ENCODE measurements at regions not wholly inside any gene's neighbourhood (a gene's known extent, or its start where the extent isn't known, plus 50 kb on each side); places are given as distances from the start of the nearest gene placed in this dataset.

- H3K4me1 ChIP-seq (ENCODE audit: insufficient read depth, low read length), result no peaks in the 10 kb centered on the region
- H3K9ac ChIP-seq (ENCODE audit: low read depth, low read length), result no peak overlapping the region
- H3K9me3 ChIP-seq (ENCODE audit: insufficient read depth, low read depth, low read length), result no peaks in the 10 kb centered on the region
- H3K4me3 ChIP-seq (ENCODE audit: low read length), result no peak overlapping the region
- H3K27me3 ChIP-seq (ENCODE audit: insufficient read depth, low read length), result no peaks in the 10 kb centered on the region
- H3K27ac ChIP-seq (ENCODE audit: low read depth, low read length), result no peak overlapping the region
- WGBS, result 93% methylated on average over 6 of the region's 6 CpGs
- H3K36me3 ChIP-seq (ENCODE audit: insufficient read depth, low read length), result no peaks in the 10 kb centered on the region
Measured at GRCh38 chr16:86095906-86096485, 197.0 kb downstream of the IRF8 start.

GRCh38 chr16:86096850-86097249 lies 197.9 kb downstream of the IRF8 start:
- Histone ChIP-seq H3K27me3 (ENCODE audit: insufficient read depth, low read length) (no peaks in the 10 kb centered on the region), H3K9ac (ENCODE audit: low read depth, low read length) (no peak overlapping the region), H3K27ac (ENCODE audit: low read depth, low read length) (no peak overlapping the region), H3K4me3 (ENCODE audit: low read length) (no peak overlapping the region), H3K4me1 (ENCODE audit: insufficient read depth, low read length) (no peaks in the 10 kb centered on the region), H3K9me3 (ENCODE audit: insufficient read depth, low read depth, low read length) (no peaks in the 10 kb centered on the region), H3K36me3 (ENCODE audit: insufficient read depth, low read length) (no peaks in the 10 kb centered on the region)
- 95% methylated on average over 7 of the region's 7 CpGs for WGBS

- Histone ChIP-seq H3K9ac (ENCODE audit: low read depth, low read length) (no peak overlapping the region), H3K4me3 (ENCODE audit: low read length) (no peak overlapping the region), H3K27ac (ENCODE audit: low read depth, low read length) (no peak overlapping the region), H3K36me3 (ENCODE audit: insufficient read depth, low read length) (no peaks in the 10 kb centered on the region), H3K27me3 (ENCODE audit: insufficient read depth, low read length) (no peaks in the 10 kb centered on the region), H3K9me3 (ENCODE audit: insufficient read depth, low read depth, low read length) (no peaks in the 10 kb centered on the region), H3K4me1 (ENCODE audit: insufficient read depth, low read length) (no peaks in the 10 kb centered on the region)
- WGBS, result 56% methylated on average over 10 of the region's 10 CpGs
Measured at GRCh38 chr16:86099326-86099725, 200.4 kb downstream of the IRF8 start.

- H3K27ac ChIP-seq (ENCODE audit: low read depth, low read length), result no peak overlapping the region
- H3K36me3 ChIP-seq (ENCODE audit: insufficient read depth, low read length), result no peaks in the 10 kb centered on the region
- H3K9ac ChIP-seq (ENCODE audit: low read depth, low read length), result no peak overlapping the region
- H3K9me3 ChIP-seq (ENCODE audit: insufficient read depth, low read depth, low read length), result no peaks in the 10 kb centered on the region
- H3K4me1 ChIP-seq (ENCODE audit: insufficient read depth, low read length), result no peaks in the 10 kb centered on the region
- 73% methylated on average over 10 of the region's 11 CpGs for WGBS
- H3K4me3 ChIP-seq (ENCODE audit: low read length), result no peak overlapping the region
- H3K27me3 ChIP-seq (ENCODE audit: insufficient read depth, low read length), result no peaks in the 10 kb centered on the region
Measured at GRCh38 chr16:86100205-86101136, 201.5 kb downstream of the IRF8 start.

DNA sequence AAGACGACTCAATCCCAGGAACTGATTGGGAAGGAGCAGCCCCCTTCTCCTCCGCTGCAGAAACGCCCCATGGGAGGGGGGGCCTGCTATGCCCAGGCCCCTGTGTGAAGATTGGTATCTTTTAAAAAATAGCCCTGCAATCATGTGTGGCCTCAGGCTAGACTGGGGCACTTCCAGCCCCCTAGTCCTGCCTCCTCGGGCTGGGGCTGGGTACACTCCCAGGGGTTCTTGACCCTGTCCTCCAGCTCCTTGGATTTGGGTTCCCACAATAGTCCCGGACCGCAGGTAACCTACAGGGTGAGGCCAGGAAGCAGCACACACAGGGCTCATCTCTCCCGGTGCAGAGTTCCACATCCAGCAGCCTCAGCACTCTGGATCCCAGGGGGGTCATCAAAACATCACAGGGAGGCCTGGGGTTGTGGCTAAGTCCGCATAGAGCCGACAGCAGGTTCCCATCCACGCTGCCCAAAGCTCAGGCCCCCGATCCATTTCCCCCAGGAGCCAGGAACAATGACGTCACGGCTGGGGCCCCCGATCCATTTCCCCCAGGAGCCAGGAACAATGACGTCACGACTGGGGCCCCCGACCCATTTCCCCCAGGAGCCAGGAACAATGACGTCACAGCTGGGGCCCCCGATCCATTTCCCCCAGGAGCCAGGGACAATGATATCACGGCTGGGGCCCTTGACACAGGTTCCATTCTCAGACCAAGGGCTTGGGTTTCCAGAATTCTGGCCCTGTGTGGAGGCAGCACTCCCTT lies 202.4 kb downstream of the IRF8 start:
- 87% methylated on average over 20 of the region's 20 CpGs for WGBS
- H3K27ac ChIP-seq (ENCODE audit: low read depth, low read length), result no peak overlapping the region

GRCh38 chr16:86101897-86102157 lies 202.9 kb downstream of the IRF8 start:
- Histone ChIP-seq H3K36me3 (ENCODE audit: insufficient read depth, low read length) (no peaks in the 10 kb centered on the region), H3K9me3 (ENCODE audit: insufficient read depth, low read depth, low read length) (no peaks in the 10 kb centered on the region), H3K4me3 (ENCODE audit: low read length) (no peak overlapping the region), H3K9ac (ENCODE audit: low read depth, low read length) (no peak overlapping the region), H3K27me3 (ENCODE audit: insufficient read depth, low read length) (no peaks in the 10 kb centered on the region), H3K27ac (ENCODE audit: low read depth, low read length) (no peak overlapping the region), H3K4me1 (ENCODE audit: insufficient read depth, low read length) (no peaks in the 10 kb centered on the region)
- WGBS, result 93% methylated on average over 8 of the region's 8 CpGs

More for the DNA sequence above, 202.4 kb downstream of the IRF8 start:
- no peak overlapping the region for H3K4me3 ChIP-seq (ENCODE audit: low read length)
- no peaks in the 10 kb centered on the region for H3K4me1 ChIP-seq (ENCODE audit: insufficient read depth, low read length)
- H3K27me3 ChIP-seq (ENCODE audit: insufficient read depth, low read length), result no peaks in the 10 kb centered on the region
- H3K9ac ChIP-seq (ENCODE audit: low read depth, low read length), result no peak overlapping the region
- no peaks in the 10 kb centered on the region for H3K9me3 ChIP-seq (ENCODE audit: insufficient read depth, low read depth, low read length)
- H3K36me3 ChIP-seq (ENCODE audit: insufficient read depth, low read length), result no peaks in the 10 kb centered on the region

- no peaks in the 10 kb centered on the region for H3K4me1 ChIP-seq (ENCODE audit: insufficient read depth, low read length)
- H3K36me3 ChIP-seq (ENCODE audit: insufficient read depth, low read length), result no peaks in the 10 kb centered on the region
- no peak overlapping the region for H3K27ac ChIP-seq (ENCODE audit: low read depth, low read length)
- 89% methylated on average over 3 of the region's 3 CpGs for WGBS
- H3K9ac ChIP-seq (ENCODE audit: low read depth, low read length), result no peak overlapping the region
- H3K4me3 ChIP-seq (ENCODE audit: low read length), result no peak overlapping the region
- H3K27me3 ChIP-seq (ENCODE audit: insufficient read depth, low read length), result no peaks in the 10 kb centered on the region
- H3K9me3 ChIP-seq (ENCODE audit: insufficient read depth, low read depth, low read length), result peaks cover 3% of the 10 kb centered on the region; the same call in 1 of the 2 replicates
Measured at GRCh38 chr16:86103320-86103719, 204.4 kb downstream of the IRF8 start.

DNA sequence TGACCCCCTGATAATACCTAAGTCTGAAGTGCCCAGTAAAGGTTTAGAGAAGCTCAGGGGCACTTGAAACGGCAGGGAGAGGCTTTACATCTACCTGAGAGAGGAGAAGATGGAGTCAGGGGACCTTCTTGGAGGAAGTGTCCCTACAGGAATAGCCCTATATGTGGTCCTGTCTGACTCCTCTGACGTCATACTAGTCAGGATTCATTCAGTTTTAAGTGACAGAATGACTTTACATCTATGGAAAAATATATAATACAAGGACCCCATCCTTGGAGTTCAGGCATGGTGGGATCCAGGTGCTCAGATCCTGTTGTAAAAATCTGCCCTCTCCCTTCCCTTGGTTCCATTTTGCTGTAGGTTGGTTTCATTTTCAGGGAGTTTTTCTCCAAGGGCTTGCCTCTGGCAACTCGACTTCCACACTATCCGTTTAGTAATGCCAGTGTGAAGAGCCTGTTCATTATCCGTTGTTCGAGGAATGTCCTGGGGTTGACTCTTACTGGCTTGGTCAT lies 205.6 kb downstream of the IRF8 start:
- Histone ChIP-seq H3K9me3 (ENCODE audit: insufficient read depth, low read depth, low read length) (peaks cover 6% of the 10 kb centered on the region; the same call in 1 of the 2 replicates), H3K4me1 (ENCODE audit: insufficient read depth, low read length) (no peaks in the 10 kb centered on the region), H3K27me3 (ENCODE audit: insufficient read depth, low read length) (no peaks in the 10 kb centered on the region), H3K4me3 (ENCODE audit: low read length) (no peak overlapping the region), H3K9ac (ENCODE audit: low read depth, low read length) (no peak overlapping the region), H3K27ac (ENCODE audit: low read depth, low read length) (no peak overlapping the region), H3K36me3 (ENCODE audit: insufficient read depth, low read length) (no peaks in the 10 kb centered on the region)
- 89% methylated on average over 5 of the region's 6 CpGs for WGBS

DNA sequence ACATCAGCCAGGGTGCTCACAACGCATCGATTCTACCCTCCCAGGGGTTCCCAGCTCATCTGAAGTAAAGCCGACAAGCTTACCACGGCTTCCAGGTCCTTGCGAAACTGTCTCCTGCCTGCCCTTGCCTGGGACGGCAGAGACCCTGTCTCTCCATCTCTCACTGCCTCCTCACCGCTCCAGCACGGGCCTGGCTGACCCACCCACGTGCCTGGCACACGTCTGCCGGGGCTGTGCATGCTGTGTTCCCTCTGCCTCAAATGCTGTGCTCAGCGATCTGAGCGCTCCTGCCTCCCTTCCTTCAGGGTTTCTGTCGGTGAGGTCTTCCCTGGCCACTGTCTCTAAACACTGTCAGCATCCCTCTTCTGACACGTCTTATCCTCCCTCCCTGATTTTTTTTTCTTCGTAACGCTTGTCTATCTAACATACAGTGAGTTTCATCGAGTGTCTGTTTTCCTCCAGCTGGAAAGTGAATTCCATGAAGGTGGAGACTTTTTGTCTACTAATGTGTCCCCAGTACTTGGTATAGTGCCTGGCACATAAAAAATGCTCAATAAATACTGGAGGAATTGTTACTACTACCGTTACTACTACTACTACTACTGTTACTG lies 208.4 kb downstream of the IRF8 start:
- no peaks in the 10 kb centered on the region for H3K27me3 ChIP-seq (ENCODE audit: insufficient read depth, low read length)
- no peaks in the 10 kb centered on the region for H3K36me3 ChIP-seq (ENCODE audit: insufficient read depth, low read length)
- H3K27ac ChIP-seq (ENCODE audit: low read depth, low read length), result no peak overlapping the region
- no peak overlapping the region for H3K4me3 ChIP-seq (ENCODE audit: low read length)
- 87% methylated on average over 19 of the region's 19 CpGs for WGBS
- no peaks in the 10 kb centered on the region for H3K4me1 ChIP-seq (ENCODE audit: insufficient read depth, low read length)
- no peak overlapping the region for H3K9ac ChIP-seq (ENCODE audit: low read depth, low read length)
- peaks cover 6% of the 10 kb centered on the region; the same call in 1 of the 2 replicates for H3K9me3 ChIP-seq (ENCODE audit: insufficient read depth, low read depth, low read length)

DNA sequence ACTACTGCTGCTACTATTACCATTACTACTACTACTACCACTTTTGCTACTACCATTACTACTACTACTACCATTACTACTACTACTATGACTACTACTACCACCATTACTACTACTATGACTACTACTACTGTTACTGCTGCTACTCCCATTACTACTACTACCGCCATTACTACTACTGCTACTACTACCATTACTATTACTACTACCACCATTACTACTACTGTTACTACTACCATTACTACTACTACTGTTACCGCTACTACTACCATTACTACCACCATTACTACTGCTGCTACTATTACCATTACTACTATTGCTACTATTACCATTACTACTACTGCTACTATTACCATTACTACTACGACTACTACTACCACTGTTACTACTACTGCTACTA lies 209.1 kb downstream of the IRF8 start:
- whole genome bisulfite sequencing, result 95% methylated on average over 3 of the region's 3 CpGs
- H3K27ac ChIP-seq (ENCODE audit: low read depth, low read length), result no peak overlapping the region

More for the DNA sequence above, 209.1 kb downstream of the IRF8 start:
- no peak overlapping the region for H3K9ac ChIP-seq (ENCODE audit: low read depth, low read length)
- H3K27me3 ChIP-seq (ENCODE audit: insufficient read depth, low read length), result no peaks in the 10 kb centered on the region
- peaks cover 6% of the 10 kb centered on the region; the same call in 1 of the 2 replicates for H3K9me3 ChIP-seq (ENCODE audit: insufficient read depth, low read depth, low read length)
- no peak overlapping the region for H3K4me3 ChIP-seq (ENCODE audit: low read length)
- no peaks in the 10 kb centered on the region for H3K36me3 ChIP-seq (ENCODE audit: insufficient read depth, low read length)
- H3K4me1 ChIP-seq (ENCODE audit: insufficient read depth, low read length), result no peaks in the 10 kb centered on the region

Data from HUES64 (cell line).